NCI-H2107 treated with DMSO at 0.1 percent for 48 hours (cell line): ENCODE measurements at regions not wholly inside any gene's neighbourhood (a gene's known extent, or its start where the extent isn't known, plus 50 kb on each side); places are given as distances from the start of the nearest gene placed in this dataset.

Experiments used
- DNase-seq: peaks from one replicate; lab custom pipeline; 2025; ENCODE audit not compliant: unreplicated experiment; lab: John Stamatoyannopoulos, UW

DNA sequence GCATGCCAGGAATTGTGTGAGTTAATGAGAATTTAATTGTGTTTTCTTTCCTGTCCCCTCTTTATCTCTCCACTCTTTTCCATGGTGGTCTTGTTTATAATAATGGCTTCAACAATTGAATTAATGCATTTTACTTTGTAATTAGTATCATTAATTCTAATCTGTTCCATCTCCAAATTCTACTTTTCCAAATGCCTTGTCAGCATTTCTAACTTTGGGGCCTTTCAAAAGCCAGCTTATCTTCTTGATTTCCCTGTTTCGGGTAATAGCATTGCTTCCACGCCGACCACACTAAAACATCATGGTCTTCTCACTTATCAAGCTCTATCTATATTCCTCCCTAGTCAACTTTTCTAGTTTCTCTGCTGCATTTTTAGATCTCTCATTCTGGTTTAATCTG is 54.2 kb upstream of the RMST start:
- DNase-seq = no peak

DNA sequence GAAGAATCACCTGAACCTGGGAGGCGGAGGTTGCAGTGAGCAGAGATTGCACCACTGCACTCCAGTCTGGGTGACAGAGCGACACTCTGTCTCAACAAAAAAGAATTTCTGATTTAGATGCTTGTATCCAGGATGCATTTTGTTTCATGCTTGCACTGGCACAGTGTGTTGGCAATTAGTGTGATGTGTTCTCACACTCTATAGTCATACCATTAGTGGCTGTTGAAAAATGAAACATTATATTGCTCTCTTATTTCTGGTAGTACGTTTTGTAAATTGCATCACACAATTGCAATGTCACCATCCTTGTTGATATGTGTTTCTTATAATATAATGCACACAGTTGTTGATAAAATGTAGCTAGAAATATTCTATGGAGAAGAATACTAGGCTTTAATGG is 51.3 kb upstream of the RMST start:
- no peak for DNase-seq
